ENCODE measurements at regions not wholly inside any gene's neighbourhood (a gene's known extent, or its start where the extent isn't known, plus 50 kb on each side); places are given as distances from the start of the nearest gene placed in this dataset.

DNA sequence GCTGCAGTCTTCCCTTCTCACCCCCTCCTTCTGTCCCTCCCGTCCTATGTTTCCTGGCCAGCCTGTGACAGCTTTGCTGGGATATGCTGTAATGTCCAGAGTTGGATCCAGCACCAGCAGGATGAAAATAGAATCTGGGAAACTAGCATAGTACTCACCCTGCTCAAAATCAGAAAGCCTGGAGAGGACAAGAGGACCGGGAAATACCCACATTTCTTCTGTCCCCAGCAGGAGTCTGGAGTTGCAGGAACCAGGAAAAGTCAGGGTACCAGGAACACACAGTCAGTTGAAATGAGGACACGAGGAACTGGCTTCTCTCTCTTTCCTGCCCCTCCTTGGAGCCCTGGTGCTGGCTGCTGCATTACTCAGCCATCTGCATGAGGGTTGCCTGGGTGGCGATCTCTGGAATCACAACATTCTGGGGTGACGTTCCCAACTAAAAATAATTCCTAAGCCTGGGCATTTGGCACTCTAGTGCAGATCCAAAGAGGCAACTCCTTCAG lies 59.6 kb upstream of the NFIL3 start:
- Histone ChIP-seq H3K4me1 (no peaks in the 10 kb centered on the region; the same call in 1 of the 2 replicates), H3K27ac (no peak overlapping the region), H3K9me3 (replicated peaks) (no peaks in the 10 kb centered on the region), H3K36me3 (no peaks in the 10 kb centered on the region), H3K27me3 (peaks cover 16% of the 10 kb centered on the region; the same call in 1 of the 2 replicates), H3K4me3 (no peak overlapping the region)
- no peak for DNase-seq

DNA sequence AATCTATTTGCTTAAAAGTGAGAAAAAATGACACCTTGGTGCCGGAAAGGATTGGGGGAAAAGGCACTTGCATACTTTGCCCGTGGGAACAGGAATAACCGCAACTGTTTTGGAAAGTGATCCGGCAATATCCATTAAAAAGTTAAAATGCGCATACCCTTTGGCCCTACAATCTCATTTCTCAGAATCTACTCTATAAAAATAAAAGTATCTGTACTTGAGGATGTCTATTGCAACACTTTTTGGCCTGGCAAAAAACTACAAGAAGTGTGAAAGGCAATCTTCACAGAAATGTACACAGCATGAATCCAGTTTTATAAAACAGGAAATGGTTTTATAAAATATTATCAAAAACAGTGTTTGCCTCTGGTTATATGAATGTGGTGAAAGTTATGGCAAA lies 58.3 kb upstream of the NFIL3 start:
- no peak for DNase-seq
- no peaks in the 10 kb centered on the region for H3K9me3 ChIP-seq (replicated peaks)
- H3K4me3 ChIP-seq, result no peak overlapping the region
- H3K27me3 ChIP-seq, result peaks cover 16% of the 10 kb centered on the region; the same call in 1 of the 2 replicates
- H3K27ac ChIP-seq, result no peak overlapping the region
- H3K36me3 ChIP-seq, result no peaks in the 10 kb centered on the region
- no peaks in the 10 kb centered on the region; the same call in 1 of the 2 replicates for H3K4me1 ChIP-seq

DNA sequence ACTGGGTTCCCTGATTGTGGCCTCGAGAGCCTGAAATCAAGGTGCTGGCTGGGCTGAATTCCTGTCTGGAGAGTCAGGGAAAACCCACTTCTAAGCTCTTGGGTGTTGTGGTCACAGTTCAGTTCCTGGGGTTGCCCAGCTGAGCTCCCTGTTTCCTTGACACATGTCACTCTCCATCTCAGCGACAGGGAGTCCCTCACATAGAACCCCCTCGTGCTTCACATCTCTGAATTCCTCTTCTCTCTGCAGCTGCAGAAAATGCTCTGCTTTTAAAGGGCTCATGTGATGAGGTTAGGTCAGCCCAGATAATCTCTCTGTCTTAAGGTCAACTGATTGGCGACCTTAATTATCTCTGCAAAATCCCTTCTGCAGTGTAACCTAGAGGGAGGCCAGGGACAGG lies 53.5 kb upstream of the NFIL3 start:
- no peak for DNase-seq
- peaks cover 14% of the 10 kb centered on the region; the same call in 1 of the 2 replicates for H3K27me3 ChIP-seq
- no peaks in the 10 kb centered on the region for H3K4me1 ChIP-seq
- H3K27ac ChIP-seq, result no peak overlapping the region
- no peaks in the 10 kb centered on the region for H3K9me3 ChIP-seq (replicated peaks)
- H3K36me3 ChIP-seq, result no peaks in the 10 kb centered on the region
- H3K4me3 ChIP-seq, result no peak overlapping the region

DNA sequence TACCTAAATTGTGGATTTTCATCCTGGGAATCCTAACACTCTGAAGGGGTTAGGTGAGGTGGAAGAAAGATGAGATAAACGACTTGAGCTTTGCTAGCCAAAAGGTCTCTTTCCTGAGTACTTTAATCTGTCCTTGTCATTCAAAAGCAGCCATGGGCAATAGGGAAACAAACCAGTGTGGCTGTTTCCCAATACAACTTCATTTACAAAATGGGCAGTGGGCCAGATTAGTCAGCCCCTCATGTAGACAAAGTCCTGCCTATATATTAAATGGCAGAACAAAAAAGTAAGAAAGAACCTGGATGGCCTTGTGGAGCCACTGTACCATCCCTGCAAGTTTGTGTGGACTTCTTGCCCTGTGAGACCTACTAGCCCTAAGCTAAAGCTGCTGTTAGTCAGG lies 51.0 kb upstream of the NFIL3 start:
- Histone ChIP-seq H3K4me1 (no peaks in the 10 kb centered on the region), H3K9me3 (replicated peaks) (no peaks in the 10 kb centered on the region), H3K27me3 (no peaks in the 10 kb centered on the region), H3K27ac (no peak overlapping the region), H3K4me3 (no peak overlapping the region), H3K36me3 (no peaks in the 10 kb centered on the region)
- no peak for DNase-seq
